ENCODE measurements at regions not wholly inside any gene's neighbourhood (a gene's known extent, or its start where the extent isn't known, plus 50 kb on each side); places are given as distances from the start of the nearest gene placed in this dataset.

GRCh38 chr10:104521901-104522694 lies 119.0 kb upstream of the SORCS3 start:
- Histone ChIP-seq H3K4me2 (ENCODE audit: low read length) (no peak overlapping the region), H3K9me3 (ENCODE audit: insufficient read depth, low read depth, low read length) (no peaks in the 10 kb centered on the region), H3K27me3 (ENCODE audit: insufficient read depth, low read length) (no peaks in the 10 kb centered on the region), H3K79me2 (ENCODE audit: insufficient read depth, low read length) (no peaks in the 10 kb centered on the region), H3K4me1 (ENCODE audit: insufficient read depth, low read length) (no peaks in the 10 kb centered on the region), H3K27ac (ENCODE audit: low read depth, low read length) (no peak overlapping the region), H3K4me3 (ENCODE audit: insufficient read depth, low read depth, low read length) (no peak overlapping the region), H4K20me1 (ENCODE audit: insufficient read depth, low read length) (no peaks in the 10 kb centered on the region), H2AFZ (ENCODE audit: low read depth, low read length) (no peak overlapping the region), H3K9ac (ENCODE audit: low read length) (no peak overlapping the region), H3K36me3 (ENCODE audit: insufficient read depth, low read length) (no peaks in the 10 kb centered on the region)
- H3K4me3 Mint-ChIP-seq (ENCODE audit: unreplicated experiment): no peak overlapping the region
- no peak for DNase-seq (ENCODE audit: low read depth)
- peaks cover 4% of the 10 kb centered on the region for H3K9me3 Mint-ChIP-seq (ENCODE audit: unreplicated experiment)
- H3K36me3 Mint-ChIP-seq (ENCODE audit: low read depth, unreplicated experiment): no peaks in the 10 kb centered on the region
- H3K27me3 Mint-ChIP-seq (ENCODE audit: low read depth, unreplicated experiment): peaks cover 40% of the 10 kb centered on the region
- no peak for TF ChIP-seq CTCF (IDR thresholded peaks at IDR 0.05; ENCODE audit: insufficient read depth, low read depth, low read length)
- TF ChIP-seq EZH2 (IDR thresholded peaks at IDR 0.05; ENCODE audit: insufficient read depth, low read length): no peak
- H3K4me1 Mint-ChIP-seq (ENCODE audit: low read depth, unreplicated experiment): no peaks in the 10 kb centered on the region
- no peak for FAIRE-seq
- no peak overlapping the region for H3K27ac Mint-ChIP-seq (ENCODE audit: unreplicated experiment)

- Histone ChIP-seq H3K4me3 (ENCODE audit: insufficient read depth, low read depth, low read length) (no peak overlapping the region), H3K79me2 (ENCODE audit: insufficient read depth, low read length) (no peaks in the 10 kb centered on the region), H3K9me3 (ENCODE audit: insufficient read depth, low read depth, low read length) (no peaks in the 10 kb centered on the region), H4K20me1 (ENCODE audit: insufficient read depth, low read length) (no peaks in the 10 kb centered on the region), H3K4me2 (ENCODE audit: low read length) (no peak overlapping the region), H2AFZ (ENCODE audit: low read depth, low read length) (no peak overlapping the region), H3K4me1 (ENCODE audit: insufficient read depth, low read length) (no peaks in the 10 kb centered on the region), H3K27me3 (ENCODE audit: insufficient read depth, low read length) (no peaks in the 10 kb centered on the region), H3K9ac (ENCODE audit: low read length) (no peak overlapping the region), H3K27ac (ENCODE audit: low read depth, low read length) (no peak overlapping the region), H3K36me3 (ENCODE audit: insufficient read depth, low read length) (no peaks in the 10 kb centered on the region)
- Mint-ChIP-seq H3K27me3 (ENCODE audit: low read depth, unreplicated experiment) (peaks cover 27% of the 10 kb centered on the region), H3K9me3 (ENCODE audit: unreplicated experiment) (no peaks in the 10 kb centered on the region), H3K27ac (ENCODE audit: unreplicated experiment) (no peak overlapping the region), H3K4me3 (ENCODE audit: unreplicated experiment) (no peak overlapping the region), H3K36me3 (ENCODE audit: low read depth, unreplicated experiment) (no peaks in the 10 kb centered on the region), H3K4me1 (ENCODE audit: low read depth, unreplicated experiment) (no peaks in the 10 kb centered on the region)
- DNase-seq (ENCODE audit: low read depth) (no peak), FAIRE-seq (no peak)
- TF ChIP-seq CTCF (IDR thresholded peaks at IDR 0.05; ENCODE audit: insufficient read depth, low read depth, low read length) (no peak), EZH2 (IDR thresholded peaks at IDR 0.05; ENCODE audit: insufficient read depth, low read length) (no peak)
Measured at GRCh38 chr10:104526188-104526587, 114.9 kb upstream of the SORCS3 start.

GRCh38 chr10:104527013-104527412 lies 114.1 kb upstream of the SORCS3 start:
- Histone ChIP-seq H3K36me3 (ENCODE audit: insufficient read depth, low read length) (no peaks in the 10 kb centered on the region), H2AFZ (ENCODE audit: low read depth, low read length) (no peak overlapping the region), H3K9ac (ENCODE audit: low read length) (no peak overlapping the region), H4K20me1 (ENCODE audit: insufficient read depth, low read length) (no peaks in the 10 kb centered on the region), H3K79me2 (ENCODE audit: insufficient read depth, low read length) (no peaks in the 10 kb centered on the region), H3K27me3 (ENCODE audit: insufficient read depth, low read length) (no peaks in the 10 kb centered on the region), H3K9me3 (ENCODE audit: insufficient read depth, low read depth, low read length) (no peaks in the 10 kb centered on the region), H3K4me2 (ENCODE audit: low read length) (no peak overlapping the region), H3K4me3 (ENCODE audit: insufficient read depth, low read depth, low read length) (no peak overlapping the region), H3K27ac (ENCODE audit: low read depth, low read length) (no peak overlapping the region), H3K4me1 (ENCODE audit: insufficient read depth, low read length) (no peaks in the 10 kb centered on the region)
- no peak for DNase-seq (ENCODE audit: low read depth)
- Mint-ChIP-seq H3K4me1 (ENCODE audit: low read depth, unreplicated experiment) (no peaks in the 10 kb centered on the region), H3K36me3 (ENCODE audit: low read depth, unreplicated experiment) (no peaks in the 10 kb centered on the region), H3K9me3 (ENCODE audit: unreplicated experiment) (no peaks in the 10 kb centered on the region), H3K4me3 (ENCODE audit: unreplicated experiment) (no peak overlapping the region), H3K27ac (ENCODE audit: unreplicated experiment) (no peak overlapping the region), H3K27me3 (ENCODE audit: low read depth, unreplicated experiment) (peaks cover 21% of the 10 kb centered on the region)
- TF ChIP-seq EZH2 (IDR thresholded peaks at IDR 0.05; ENCODE audit: insufficient read depth, low read length) (no peak), CTCF (IDR thresholded peaks at IDR 0.05; ENCODE audit: insufficient read depth, low read depth, low read length) (no peak)
- no peak for FAIRE-seq

Measured in astrocyte (in vitro differentiated cells and primary cell).